ENCODE measurements at regions not wholly inside any gene's neighbourhood (a gene's known extent, or its start where the extent isn't known, plus 50 kb on each side); places are given as distances from the start of the nearest gene placed in this dataset.
"Not testable (repeated sequence)": the region's sequence is repeated elsewhere in the genome, so short reads cannot be mapped to it uniquely, and the experiment has no call there.

DNA sequence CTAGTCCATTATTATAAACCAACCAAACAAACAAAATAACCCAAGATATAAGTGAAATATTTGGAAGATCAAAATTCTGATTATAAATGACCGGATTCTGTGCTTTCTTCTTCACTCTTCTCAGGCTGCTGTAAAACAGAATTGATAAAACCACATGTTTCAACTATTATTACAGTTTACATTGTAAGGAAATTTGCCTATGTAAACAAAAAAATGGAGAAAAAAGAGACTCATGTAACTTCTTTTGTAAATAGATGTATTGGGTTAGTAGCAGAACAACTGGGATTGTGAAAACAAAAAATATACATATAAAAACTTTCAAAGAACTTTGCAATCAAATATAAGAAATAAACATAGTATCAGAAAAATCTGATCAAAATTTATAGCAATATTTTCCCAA is 295.2 kb upstream of the CCDC179 start:
- no peak for DNase-seq

DNA sequence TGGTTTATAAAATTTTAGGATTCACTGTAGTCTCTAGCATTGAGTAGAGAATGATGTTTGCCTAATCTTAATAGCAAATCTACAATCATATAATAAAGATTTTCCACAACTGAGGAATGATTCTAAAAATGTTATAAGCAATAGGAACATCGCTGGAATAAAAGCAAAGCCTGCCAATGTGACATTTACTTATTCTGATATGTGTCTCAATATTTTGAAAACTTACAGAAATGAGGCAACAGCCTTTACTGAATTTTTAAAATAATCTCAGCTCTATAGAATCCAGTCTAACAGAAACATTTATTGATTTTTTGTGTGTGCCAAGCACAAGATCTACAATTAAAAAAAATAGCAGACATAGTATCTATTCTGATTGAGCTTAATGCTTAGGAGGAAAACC is 303.7 kb upstream of the CCDC179 start:
- DNase-seq: no peak

DNA sequence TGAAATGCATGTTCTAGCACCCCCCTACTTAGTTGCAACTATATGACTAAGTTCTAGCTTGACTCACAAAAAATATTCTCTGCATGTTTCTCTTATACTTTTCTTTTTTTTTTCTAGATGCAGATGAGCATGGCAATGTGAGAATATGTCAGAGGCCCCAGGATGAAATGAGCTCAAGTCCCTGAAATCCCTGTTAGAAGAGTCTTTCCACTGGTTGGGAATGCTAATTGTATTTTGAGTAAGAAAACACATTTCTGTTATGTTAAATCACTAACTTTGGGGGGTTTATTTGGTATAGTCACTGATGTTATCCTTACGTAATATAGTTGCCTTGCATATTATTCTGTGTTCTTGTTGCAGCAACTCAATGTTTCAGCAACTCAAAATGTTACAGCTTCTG is 306.1 kb upstream of the CCDC179 start:
- no peak for DNase-seq

DNA sequence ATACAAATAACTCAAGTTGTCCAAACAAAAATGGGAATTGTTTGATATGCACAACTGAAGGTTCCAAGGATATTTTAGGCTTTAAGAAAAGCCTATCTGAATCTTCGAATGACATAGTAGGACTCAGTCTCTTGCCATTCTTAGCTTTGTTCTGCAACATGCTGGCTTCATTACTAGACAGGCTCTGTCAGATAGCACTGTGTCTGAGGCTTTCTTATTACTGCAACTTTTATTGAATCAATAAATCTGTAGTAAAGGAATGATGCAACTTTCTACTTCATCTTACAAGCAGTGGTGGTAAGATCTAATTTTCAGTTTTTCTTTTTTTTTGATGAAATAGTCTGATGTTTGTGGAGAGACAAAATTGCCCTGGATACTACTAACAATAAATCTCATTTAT is 319.3 kb upstream of the CCDC179 start:
- DNase-seq: no peak

DNA sequence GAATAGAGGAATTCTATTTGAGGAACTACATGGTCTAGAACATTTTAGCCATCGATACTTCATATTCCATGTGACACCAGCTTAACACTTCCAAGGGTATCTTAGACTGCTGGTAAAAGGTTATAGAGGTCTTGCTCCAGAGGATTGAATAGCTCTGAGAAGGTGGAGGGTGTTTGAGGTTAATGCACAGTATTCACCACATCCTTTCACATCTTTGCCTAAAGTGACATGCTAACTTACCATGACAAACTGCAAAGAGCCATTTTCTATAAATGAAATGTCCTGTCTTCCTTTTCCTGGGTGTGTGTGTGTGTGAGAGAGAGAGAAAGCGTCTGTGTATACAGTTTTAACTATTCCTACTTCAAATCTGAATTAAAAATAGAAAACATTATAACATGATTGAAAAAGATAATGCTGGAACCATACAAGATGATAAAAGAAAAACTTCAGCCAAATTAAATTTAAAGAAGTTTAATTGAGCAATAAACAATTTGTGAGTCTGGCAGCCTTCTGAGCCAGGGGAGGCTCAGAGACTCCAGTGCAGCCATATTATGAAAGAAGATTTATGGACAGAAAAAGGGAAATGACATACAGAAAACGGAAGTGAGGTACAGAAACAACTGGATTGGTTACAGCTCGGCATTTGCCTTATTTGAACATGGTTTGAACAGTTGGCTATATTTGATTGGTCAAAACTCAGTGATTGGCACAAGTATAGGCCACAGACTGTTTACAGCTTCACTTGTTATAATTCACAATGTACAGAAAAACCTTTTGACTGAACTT is 320.9 kb upstream of the CCDC179 start:
- no peak for DNase-seq

DNA sequence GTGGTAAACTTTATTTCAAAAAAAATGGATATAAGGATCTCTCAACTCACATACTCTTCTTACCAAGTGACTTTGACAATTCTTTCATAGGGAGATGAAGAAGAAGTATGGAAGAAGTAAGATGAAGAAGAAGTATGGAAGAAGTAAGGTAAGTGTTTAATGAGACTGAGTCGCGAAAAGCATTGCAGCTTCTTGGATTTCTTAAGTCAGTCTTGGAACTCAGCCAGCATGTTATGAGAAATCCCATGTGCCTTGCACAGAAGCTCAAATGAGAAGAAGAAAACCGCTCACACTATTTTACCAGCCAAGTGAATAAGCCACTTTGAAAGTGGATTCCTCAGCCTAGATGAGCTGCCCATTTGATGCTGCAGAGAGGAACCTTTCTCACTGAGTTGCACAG is 332.0 kb upstream of the CCDC179 start:
- DNase-seq: no peak

DNA sequence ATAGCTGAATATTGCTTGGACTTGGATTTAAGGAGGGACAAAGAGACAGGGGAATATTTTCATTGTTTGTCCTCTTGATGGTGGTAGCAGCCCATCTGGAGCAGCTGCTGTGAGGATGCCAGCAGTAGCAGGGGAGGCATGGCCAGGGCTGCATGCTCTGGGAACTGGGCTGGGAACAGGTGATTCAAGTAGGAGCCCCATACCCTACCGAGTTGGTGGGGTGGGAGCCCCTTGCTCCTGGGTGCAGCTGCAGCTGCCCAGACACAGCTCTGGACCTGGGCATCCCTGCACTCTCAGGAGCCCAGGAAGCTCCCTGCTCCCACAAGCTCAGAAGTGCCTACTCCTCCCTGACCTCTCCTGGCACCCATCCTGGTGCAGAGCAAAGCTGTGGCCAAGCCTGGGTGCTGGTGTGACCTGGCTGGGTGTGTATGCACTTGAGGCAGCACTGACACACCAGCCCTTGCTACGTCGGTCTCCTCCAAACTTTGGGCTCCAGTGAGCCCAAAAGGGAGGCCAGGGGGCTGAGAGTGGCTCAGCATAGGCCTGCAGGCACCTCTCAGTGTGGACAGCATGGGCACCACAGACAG is 341.8 kb upstream of the CCDC179 start:
- DNase-seq: no peak

DNA sequence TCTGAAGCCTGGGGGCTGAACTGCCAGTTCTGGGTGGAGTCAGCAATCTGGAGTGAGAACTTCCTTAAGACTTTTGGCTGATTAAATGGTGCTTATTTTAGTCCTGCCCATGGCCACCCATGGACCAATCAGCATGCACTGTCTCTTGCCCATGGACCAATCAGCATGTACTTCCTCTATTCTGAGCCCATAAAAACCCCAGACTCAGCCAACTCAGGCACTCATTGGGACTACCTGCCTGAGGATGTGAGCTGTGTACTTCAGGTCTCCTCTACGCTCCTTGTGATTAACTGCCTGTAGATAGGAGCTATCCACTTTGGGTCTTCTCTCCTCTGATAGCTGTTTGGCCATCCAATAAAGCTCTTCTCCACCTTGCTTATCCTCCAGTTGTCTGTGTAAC is 342.3 kb upstream of the CCDC179 start:
- DNase-seq: no peak

DNA sequence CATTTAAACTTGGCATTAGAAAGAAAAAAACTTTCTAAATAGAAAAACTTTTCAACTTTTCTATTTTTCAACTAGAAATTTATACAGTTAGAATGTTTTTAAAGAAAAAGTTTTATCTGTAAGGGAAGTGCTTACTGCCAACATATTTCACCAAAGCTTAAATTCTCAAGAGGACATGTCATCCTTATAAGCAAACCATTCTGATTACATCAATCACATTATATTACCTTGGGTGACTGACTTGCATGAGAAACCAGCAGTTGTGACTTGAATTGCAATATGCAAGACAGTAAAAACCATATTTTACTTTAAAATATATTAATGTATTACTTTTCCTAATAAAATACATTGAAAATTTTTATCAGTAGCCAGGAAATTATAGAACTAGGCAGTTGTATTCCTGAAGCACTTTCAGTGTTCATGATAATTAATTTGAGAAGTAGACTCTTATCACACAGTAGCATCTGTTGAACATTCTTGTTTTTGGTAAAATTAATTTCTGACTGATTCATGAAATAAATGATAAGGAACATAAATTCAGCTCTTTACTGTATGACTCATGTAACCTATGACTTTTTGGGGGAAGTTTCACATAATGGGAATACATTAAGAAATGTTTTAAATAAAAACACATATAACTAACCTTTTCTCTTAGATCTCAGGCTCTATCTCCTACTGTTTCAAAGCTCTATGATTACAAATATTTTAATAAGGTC is 345.0 kb upstream of the CCDC179 start:
- no peak for DNase-seq

DNA sequence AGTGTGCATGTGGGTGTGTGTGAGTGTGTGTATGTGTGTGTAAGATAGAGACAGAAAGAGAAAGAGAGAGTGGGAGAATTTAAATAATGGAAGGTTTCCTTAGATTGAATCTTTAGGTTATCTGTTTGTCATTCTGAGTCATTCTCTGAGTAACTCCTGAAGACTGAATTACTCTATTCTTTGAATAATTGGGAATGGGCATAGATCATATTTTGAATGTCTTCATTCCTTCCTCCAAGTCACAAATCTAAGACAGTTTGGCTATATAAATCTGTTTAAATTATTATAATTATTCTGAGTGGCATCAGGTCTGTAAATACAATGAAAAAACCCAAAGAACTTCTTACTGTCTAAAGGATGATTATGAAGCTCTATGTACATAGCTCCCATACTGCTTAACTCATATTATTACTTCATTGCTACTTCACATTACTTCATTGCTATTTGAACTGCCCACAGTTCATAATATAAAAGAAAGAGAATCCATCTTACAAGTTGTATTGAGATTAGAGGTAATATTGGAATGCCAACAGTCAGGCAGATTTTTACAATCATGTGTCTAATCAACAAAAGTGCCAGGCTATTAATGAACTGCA is 346.6 kb upstream of the CCDC179 start:
- no peak for DNase-seq

DNA sequence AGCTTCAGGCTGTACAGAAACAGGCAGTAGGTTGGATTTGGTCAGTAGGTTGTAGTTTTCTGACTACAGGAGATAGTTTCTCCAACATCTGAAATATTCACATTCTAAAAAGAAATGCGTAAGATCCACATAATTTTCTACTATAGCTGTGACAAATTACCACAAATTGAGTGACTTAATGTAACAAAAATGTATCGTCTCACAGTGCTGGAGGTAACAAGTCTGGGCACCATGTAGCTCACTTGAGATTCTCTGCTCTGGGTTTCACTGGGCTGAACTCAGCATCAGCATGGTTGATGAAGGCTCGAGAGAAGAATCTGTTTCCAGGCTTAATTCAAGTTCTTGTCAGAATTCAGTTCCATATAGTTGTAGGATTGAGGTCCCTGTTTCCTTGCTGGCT is 350.9 kb upstream of the CCDC179 start:
- DNase-seq: no peak

DNA sequence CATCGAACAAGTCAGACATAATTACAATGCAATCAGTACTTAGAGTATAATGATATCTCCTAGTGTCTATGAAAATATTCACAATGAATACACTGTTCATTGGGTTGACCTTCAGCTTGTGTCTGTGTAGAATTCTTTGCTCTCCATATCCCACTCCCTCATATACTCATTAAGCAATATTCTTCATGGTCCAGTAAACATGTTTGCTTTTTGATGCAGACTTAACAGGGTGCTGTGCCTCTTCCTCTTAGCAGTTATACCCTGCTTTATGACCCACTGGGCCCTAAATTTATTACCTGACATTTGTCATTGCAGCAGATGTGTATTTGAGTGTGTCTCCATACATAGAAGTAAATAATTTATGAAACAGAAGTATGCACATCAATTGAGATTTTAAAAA is 352.5 kb upstream of the CCDC179 start:
- DNase-seq: no peak

DNA sequence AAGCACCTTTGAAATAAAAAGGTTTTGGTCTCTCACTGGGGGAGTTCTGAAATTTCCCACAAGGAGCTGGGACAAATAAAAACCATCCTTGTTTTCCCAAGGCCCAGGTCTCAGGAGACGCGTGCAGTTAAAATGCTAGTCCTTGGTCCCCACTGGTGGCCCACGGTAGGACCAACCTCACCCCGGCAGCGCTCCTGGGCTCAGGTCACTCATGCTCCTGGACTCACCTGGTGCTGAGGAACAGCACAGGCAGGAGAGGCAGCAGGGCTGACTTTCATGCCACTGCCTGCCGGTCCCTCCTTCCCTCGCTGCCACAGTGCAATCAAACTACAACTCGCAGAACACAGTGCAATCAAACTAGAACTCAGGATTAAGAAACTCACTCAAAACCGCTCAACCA is 356.8 kb upstream of the CCDC179 start:
- no peak for DNase-seq

DNA sequence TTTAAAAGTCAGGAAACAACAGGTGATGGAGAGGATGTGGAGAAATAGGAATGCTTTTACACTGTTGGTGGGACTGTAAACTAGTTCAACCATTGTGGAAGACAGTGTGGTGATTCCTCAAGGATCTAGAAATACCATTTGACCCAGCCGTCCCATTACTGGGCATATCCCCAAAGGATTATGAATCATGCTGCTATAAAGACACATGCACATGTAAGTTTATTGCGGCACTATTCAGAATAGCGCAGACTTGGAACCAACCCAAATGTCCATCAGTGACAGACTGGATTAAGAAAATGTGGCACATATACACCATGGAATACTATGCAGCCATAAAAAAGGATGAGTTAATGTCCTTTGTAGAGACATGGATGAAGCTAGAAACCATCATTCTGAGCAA is 359.8 kb upstream of the CCDC179 start:
- not testable (repeated sequence) for DNase-seq

DNA sequence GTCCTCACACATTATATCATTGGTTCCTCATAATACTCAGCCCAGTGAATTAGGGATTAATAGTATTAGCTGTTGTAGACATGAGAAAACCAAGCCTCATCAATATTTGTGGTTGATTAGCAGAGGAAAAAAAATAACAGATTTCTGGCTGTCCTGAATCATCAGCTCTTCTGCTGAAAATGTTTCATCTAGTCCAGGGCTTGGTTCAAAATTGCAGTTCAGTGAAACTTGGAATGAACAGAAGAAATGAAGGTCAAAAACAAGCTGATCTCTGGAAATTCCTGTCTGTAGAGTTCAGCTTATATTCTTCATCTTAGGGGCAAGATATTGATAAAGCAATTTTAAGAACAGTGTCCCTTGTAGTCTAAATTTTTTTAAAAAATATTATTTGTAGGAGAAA is 361.1 kb upstream of the CCDC179 start:
- DNase-seq: no peak

DNA sequence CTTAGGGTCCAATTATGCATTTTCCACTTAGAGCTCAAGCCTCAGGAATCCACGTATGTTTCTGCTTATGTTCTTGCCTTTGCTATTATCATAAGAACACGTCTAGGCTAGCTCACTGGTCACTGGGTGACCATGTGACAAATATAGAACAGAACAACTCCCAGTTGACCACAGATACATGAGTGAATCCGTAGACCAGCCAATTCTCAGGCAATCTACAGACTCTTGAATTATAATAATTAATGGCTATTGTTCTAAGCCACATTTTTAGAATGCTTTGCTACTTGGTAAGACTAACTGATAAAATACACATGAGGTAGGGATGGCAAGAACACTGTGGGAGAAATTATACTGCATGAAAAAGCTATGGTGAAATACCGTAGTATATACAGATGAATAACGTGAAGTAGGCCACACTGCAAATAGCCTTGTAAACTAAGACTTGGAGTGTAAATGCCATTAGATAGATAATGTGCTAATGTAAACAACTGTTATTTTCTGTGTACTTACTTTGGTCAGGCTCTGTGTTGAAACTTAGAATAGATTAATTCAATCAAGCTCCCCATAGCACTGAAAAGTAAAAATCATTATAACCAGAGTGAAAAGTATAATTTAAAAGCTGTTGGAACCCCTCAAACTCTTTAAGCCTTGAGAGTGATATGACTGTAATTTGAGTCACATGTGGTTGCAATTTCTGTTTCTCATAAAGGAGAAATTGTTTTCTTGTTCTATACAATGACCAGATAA is 366.2 kb upstream of the CCDC179 start:
- no peak for DNase-seq

DNA sequence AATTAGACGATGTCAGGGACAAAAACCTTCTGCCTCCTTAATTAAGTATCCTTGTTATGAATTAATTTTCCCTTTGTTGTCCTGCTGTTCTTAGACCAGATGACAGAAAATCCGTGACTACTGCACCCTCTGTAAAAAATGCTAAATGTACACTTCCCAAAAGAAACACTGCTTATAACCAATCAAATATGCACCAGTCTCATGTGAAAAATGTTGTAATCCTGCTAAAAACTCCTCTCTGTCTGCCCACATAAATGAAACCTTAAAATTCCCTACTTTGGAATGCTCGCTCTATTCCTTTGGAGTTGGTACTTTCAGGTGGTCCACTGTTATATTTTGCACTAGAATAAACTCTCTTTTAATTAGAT is 366.8 kb upstream of the CCDC179 start:
- DNase-seq: no peak

DNA sequence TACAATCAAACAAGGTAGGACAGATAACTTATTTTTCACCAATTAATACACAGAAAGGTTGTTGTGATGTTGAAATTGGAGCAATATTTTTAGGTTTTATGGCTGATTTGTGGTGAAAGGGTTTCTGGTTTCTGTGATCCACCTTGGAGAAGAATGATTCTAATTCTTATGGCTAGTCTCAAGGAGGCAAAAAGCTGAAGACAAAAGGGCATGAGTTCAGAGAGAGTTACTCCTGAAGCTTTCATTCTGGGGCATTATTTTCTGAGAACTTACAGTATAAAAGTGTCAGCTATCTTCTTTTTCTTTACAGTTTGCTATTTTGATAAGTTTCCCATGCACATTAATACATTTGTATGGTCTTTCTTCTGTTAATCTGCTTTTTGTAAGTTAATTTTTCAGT is 372.4 kb upstream of the CCDC179 start:
- no peak for DNase-seq

DNA sequence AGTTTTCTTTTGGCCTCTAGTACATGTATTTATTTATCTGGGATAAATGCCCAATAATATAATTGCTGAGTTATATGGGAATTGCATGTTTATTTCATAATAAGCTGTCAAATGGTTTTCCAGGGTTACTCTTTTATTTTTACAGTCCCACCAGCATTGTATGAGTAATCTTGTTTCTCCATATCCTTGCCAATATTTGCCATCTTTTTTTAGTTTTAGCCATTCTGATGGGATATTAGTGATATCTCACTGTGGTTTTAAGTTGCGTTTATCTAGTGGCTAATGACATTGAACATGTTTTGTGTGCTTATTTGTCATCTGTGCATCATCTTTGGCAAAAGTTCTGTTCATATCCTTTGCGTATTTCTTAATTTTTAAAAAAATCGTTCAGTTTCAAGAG is 372.8 kb upstream of the CCDC179 start:
- DNase-seq: no peak

DNA sequence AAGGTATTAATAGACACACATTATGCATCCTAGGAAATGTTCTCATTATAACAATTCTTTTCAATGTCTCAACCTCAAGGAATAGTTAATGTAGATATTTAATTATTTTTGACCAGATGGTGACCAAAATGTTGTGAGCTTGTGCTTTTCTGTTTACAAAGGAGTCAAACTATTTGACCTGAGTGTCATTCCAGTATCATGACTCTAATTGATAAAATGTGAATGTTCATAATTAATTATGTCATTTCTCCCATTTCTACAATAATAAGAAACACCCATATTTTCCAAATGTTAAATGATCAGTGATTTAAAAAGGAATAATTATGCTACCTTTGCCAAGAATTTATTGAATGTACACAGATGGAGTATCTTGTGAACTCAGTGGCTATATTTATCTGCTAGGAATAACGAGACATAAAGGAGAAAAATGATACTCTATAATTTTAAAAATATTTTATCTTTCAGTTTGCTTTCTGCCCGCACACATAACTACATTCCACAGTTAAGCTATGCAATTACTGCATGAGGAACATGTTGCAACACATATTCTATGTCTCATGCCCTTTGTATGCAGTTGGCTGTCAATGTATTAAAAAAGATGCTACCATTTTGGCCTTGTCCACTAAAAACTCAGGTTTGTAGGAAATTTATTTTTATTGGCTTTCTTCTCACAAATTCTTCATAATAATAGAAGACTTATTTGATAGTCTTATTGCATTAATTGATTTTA is 376.7 kb upstream of the CCDC179 start:
- no peak for DNase-seq

DNA sequence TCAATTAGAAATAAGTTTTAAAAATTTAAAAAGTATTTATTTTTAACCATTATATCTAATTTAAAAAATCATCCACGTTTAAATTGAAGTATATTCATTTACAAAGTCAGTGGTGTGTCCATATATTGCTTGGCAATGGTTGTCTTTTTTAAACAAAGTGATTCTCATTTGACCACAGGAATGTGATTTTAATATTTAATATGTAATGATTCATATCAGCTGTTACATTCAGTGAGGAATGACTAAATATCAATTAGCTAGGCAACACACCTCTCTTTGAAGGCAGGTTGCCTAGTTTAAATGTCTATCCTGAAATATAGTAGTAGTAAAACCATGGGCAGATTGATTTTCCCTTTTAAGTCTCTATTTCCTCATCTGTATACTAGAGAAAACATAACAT is 392.2 kb upstream of the CCDC179 start:
- DNase-seq: no peak

DNA sequence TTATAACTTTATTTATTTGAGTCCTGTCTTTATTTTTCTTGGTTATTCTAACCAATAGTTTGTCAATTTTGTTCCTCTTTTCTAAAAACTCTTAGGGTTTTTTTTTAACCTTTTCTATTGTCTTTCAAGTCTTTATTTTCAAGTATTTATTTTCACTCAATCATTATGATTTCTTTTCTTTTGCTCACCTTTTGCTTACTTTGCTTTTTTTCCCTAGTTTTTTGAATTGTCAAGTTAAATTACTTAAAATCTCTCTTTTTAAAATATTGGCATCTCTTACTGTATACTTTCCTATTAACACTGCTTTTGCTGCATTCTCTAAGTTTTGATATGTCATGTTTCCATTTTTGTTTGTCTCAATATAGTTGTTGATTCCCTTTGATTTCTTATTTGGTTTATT is 396.8 kb upstream of the CCDC179 start:
- no peak for DNase-seq

DNA sequence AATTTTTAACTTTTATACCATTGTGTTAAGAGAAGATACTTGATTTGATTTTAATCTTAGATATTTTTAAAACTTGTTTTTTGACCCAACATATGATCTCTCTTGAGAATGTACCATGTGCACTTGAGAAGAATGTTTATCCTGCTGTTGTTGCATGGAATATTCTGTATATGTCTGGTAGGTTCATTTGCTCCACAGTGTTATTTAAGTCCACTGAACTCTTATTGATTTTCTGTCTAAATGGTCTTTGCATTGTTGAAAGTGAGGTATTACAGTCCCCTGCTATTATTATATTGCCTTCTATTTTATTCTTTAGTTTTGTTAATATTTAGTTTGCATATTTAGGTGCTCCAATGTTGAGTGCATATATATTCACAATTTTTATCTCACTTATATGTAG is 397.3 kb upstream of the CCDC179 start:
- DNase-seq: no peak

All from midbrain (tissue), 1 donor.